Vagina (tissue), 2 donors: ENCODE measurements at regions not wholly inside any gene's neighbourhood (a gene's known extent, or its start where the extent isn't known, plus 50 kb on each side); places are given as distances from the start of the nearest gene placed in this dataset.

Experiments used
- DNase-seq, 2 donors: peaks; one replicate each; pipeline ENCODE4 v3.0.0-alpha.2; 2017; ENCODE audit errors: extremely low spot score in 2 of 2
- H3K27ac ChIP-seq: fragments of 200-600 bp; sonication (generic); one replicate; pipeline ENCODE4 v1.5.1; 2019
- H3K27me3 ChIP-seq: fragments of 200-600 bp; sonication (generic); one replicate; pipeline ENCODE4 v1.5.1; 2019
- H3K36me3 ChIP-seq, 2 donors: fragments of 200-600 bp; sonication (generic); one replicate each; pipeline ENCODE4 v1.5.1; 2017 to 2019
- H3K4me1 ChIP-seq: fragments of 200-600 bp; sonication (generic); one replicate; pipeline ENCODE4 v1.5.1; 2019
- H3K4me3 ChIP-seq, 2 donors: fragments of 200-600 bp; sonication (generic); 1 replicate in 1 of 2; 2 replicates in 1 of 2; pipeline ENCODE4 v1.5.1; 2016 to 2019
- H3K9me3 ChIP-seq: fragments of 200-600 bp; sonication (generic); one replicate; pipeline ENCODE4 v1.5.1; 2019
- POLR2A ChIP-seq, 2 donors: fragments of 450-650 bp; IDR thresholded peaks; one replicate each; pipeline ENCODE4 v1.6.1; 2017; ENCODE audit warnings: antibody characterized with exemption in 2 of 2, mild to moderate bottlenecking in 2 of 2, moderate library complexity in 2 of 2
- POLR2AphosphoS5 ChIP-seq, 2 donors: sonication (generic); formaldehyde crosslinking; IDR thresholded peaks; one replicate each; pipeline ENCODE4 v1.9.0; 2017; ENCODE audit warnings: antibody characterized with exemption in 2 of 2, mild to moderate bottlenecking in 2 of 2, low read depth in 1 of 2; ENCODE audit not compliant: insufficient read depth in 1 of 2
- intact Hi-C: fragments of 100-400 bp; cut with DNase I; formaldehyde crosslinking; loops from one replicate; pipeline ENCODE4 v1.15.1; 2023
- TF ChIP-seq, protein P1 (sequence below), 3 experiments: fragments of 450-650 bp in 2 of 3; fragments of 200-600 bp in 1 of 3; sonication (generic) in 1 of 3; IDR thresholded peaks; one replicate each; pipeline ENCODE4 v1.5.1; 2017 to 2019; ENCODE audit warnings: antibody characterized with exemption in 3 of 3, mild to moderate bottlenecking in 2 of 3, moderate library complexity in 2 of 3

DNA sequence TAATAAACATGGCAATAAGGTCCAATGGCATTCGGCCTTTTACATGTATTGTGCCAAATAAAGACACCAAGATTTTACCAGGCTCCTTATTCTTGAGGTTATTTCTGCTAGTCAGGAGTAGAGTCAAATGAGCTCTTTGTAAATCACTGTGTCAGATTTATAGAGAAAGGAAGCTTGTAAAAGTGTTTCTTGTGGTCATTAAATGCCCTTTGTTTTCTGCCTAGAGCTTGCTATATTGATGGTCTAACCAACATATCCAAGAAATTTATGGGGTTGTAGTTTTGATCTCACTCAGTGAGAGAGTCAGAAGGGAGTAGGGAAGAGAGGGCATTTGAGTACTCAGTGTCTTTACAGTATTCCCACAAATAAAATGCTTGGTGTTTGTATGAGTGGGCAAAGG is 86.2 kb upstream of the FRMPD4 start:
- H3K4me1 ChIP-seq: no peaks in the 10 kb centered on the region
- H3K27ac ChIP-seq: no peak overlapping the region
- no peaks in the 10 kb centered on the region for H3K36me3 ChIP-seq
- H3K4me3 ChIP-seq: no peak overlapping the region
- no peaks in the 10 kb centered on the region for H3K27me3 ChIP-seq
- intact Hi-C loops: no loop called here
- TF ChIP-seq POLR2A (IDR thresholded peaks at IDR 0.05): no peak
- TF ChIP-seq, protein P1, sequence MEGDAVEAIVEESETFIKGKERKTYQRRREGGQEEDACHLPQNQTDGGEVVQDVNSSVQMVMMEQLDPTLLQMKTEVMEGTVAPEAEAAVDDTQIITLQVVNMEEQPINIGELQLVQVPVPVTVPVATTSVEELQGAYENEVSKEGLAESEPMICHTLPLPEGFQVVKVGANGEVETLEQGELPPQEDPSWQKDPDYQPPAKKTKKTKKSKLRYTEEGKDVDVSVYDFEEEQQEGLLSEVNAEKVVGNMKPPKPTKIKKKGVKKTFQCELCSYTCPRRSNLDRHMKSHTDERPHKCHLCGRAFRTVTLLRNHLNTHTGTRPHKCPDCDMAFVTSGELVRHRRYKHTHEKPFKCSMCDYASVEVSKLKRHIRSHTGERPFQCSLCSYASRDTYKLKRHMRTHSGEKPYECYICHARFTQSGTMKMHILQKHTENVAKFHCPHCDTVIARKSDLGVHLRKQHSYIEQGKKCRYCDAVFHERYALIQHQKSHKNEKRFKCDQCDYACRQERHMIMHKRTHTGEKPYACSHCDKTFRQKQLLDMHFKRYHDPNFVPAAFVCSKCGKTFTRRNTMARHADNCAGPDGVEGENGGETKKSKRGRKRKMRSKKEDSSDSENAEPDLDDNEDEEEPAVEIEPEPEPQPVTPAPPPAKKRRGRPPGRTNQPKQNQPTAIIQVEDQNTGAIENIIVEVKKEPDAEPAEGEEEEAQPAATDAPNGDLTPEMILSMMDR (IDR thresholded peaks at IDR 0.05): no peak
- no peak for TF ChIP-seq POLR2AphosphoS5 (IDR thresholded peaks at IDR 0.05; ENCODE audit: insufficient read depth in 1 of 2, low read depth in 1 of 2)
- H3K9me3 ChIP-seq: no peaks in the 10 kb centered on the region
- no peak for DNase-seq

DNA sequence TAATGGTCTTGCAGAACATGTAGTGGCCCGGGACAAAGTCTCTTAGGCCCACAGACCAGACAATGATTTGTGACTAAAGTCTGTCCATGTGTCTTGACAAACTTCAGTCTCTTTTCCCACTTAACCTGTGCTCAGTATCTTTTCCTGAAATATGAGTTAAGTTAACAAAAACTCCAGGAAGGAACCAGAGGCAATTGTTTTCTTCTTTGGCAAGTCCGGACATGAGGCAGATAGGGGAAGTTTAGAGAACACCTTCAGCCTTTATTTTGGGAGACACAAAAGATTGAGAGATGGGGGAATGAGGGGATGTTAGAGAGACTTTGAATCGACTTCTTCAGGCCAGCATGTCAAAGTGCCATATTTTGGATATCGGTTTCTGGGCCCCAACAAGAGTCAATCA is 80.2 kb upstream of the FRMPD4 start:
- DNase-seq: no peak
- no peak for TF ChIP-seq POLR2AphosphoS5 (IDR thresholded peaks at IDR 0.05; ENCODE audit: insufficient read depth in 1 of 2, low read depth in 1 of 2)
- TF ChIP-seq POLR2A (IDR thresholded peaks at IDR 0.05): no peak
- TF ChIP-seq, protein P1 (IDR thresholded peaks at IDR 0.05): no peak
- H3K36me3 ChIP-seq: no peaks in the 10 kb centered on the region
- H3K4me1 ChIP-seq: no peaks in the 10 kb centered on the region
- H3K4me3 ChIP-seq: no peak overlapping the region
- no peaks in the 10 kb centered on the region for H3K9me3 ChIP-seq
- intact Hi-C loops: no loop called here
- no peaks in the 10 kb centered on the region for H3K27me3 ChIP-seq
- no peak overlapping the region for H3K27ac ChIP-seq

- no peak overlapping the region for H3K27ac ChIP-seq
- H3K36me3 ChIP-seq: no peaks in the 10 kb centered on the region
- H3K27me3 ChIP-seq: no peaks in the 10 kb centered on the region
- no peaks in the 10 kb centered on the region for H3K9me3 ChIP-seq
- no peaks in the 10 kb centered on the region for H3K4me1 ChIP-seq
- TF ChIP-seq POLR2AphosphoS5 (IDR thresholded peaks at IDR 0.05; ENCODE audit: insufficient read depth in 1 of 2, low read depth in 1 of 2) (no peak), POLR2A (IDR thresholded peaks at IDR 0.05) (no peak)
- TF ChIP-seq, protein P1 (IDR thresholded peaks at IDR 0.05): no peak
- DNase-seq: no peak
- H3K4me3 ChIP-seq: no peak overlapping the region
- intact Hi-C loops: no loop called here
Observed at GRCh38 chrX:12060489-12061260, 77.6 kb upstream of the FRMPD4 start.

DNA sequence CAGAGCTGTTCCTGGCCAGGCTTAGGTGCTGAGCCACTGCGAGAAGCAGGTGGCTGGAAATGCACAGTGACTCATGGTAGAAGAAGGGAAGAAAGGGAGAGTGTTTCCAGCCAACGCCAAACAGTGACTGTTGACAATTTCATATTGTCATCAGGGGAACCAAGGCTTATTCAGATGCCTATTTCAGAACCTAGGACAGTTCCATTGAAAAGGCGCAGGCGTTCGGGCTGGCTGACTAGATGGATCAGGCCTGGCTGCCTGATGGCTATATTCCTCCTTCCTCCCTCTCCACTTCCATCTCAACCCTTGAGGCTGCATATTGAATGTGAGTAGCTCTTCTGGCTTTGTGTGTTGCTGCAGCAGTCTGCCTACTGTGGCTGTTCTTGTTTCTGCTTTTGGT is 73.0 kb upstream of the FRMPD4 start:
- intact Hi-C loops: no loop called here
- H3K36me3 ChIP-seq: no peaks in the 10 kb centered on the region
- H3K27me3 ChIP-seq: no peaks in the 10 kb centered on the region
- H3K4me3 ChIP-seq: no peak overlapping the region
- TF ChIP-seq, protein P1 (IDR thresholded peaks at IDR 0.05): no peak
- TF ChIP-seq POLR2AphosphoS5 (IDR thresholded peaks at IDR 0.05; ENCODE audit: insufficient read depth in 1 of 2, low read depth in 1 of 2) (no peak), POLR2A (IDR thresholded peaks at IDR 0.05) (no peak)
- H3K9me3 ChIP-seq: no peaks in the 10 kb centered on the region
- H3K27ac ChIP-seq: no peak overlapping the region
- no peak for DNase-seq
- H3K4me1 ChIP-seq: no peaks in the 10 kb centered on the region

DNA sequence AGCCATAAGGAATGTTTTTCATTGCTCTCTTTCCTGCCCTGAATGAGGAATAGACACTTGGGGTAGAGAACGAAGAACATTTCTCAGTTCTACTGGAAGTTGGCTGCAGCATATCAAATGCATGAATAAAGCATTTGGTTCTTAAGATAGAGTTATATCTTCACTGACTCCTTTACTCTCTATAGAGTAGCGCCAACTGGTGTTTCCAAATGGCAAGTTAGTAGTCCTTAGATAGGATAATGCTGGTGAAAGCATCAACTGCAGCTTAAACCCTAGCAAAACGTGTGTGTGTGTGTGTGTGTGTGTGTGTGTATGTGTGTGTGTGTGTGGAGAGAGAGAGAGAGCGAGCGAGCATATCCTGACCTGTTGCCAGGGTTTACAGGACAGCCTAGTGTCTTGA is 62.2 kb upstream of the FRMPD4 start:
- no peaks in the 10 kb centered on the region for H3K27me3 ChIP-seq
- TF ChIP-seq, protein P1 (IDR thresholded peaks at IDR 0.05): no peak
- TF ChIP-seq POLR2AphosphoS5 (IDR thresholded peaks at IDR 0.05; ENCODE audit: insufficient read depth in 1 of 2, low read depth in 1 of 2): no peak
- TF ChIP-seq POLR2A (IDR thresholded peaks at IDR 0.05): no peak
- H3K4me3 ChIP-seq: no peak overlapping the region
- intact Hi-C loops: no loop called here
- no peaks in the 10 kb centered on the region for H3K36me3 ChIP-seq
- H3K27ac ChIP-seq: no peak overlapping the region
- DNase-seq: no peak
- H3K9me3 ChIP-seq: no peaks in the 10 kb centered on the region
- H3K4me1 ChIP-seq: no peaks in the 10 kb centered on the region
